ENCODE measurements at regions not wholly inside any gene's neighbourhood (a gene's known extent, or its start where the extent isn't known, plus 50 kb on each side); places are given as distances from the start of the nearest gene placed in this dataset.
A peak's percentile ranks its signal among the peaks of the same experiment; 100 is the strongest.
"Not testable (repeated sequence)": the region's sequence is repeated elsewhere in the genome, so short reads cannot be mapped to it uniquely, and the experiment has no call there.

DNA sequence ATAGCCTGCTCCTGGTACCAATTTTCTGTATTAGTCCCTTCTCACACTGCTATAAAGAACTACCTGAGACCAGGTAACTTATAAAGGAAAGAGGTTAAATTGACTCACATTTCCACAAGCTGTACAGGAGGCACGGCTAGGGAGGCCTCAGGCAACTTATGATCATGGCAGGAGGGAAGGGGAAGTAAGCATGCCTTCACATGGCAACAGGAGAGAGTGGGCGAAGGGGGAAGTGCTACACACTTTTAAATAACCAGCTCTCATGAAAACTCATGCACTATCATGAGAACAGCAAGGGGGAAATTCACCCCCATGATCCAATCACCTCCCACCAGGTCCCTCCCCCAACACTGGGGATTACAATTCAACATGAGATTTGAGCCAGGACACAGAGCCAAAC lies 284.5 kb upstream of the KLF4 start:
- DNase-seq = not testable (repeated sequence)

- no peak for DNase-seq
Observed at GRCh38 chr9:107772988-107773387, 283.4 kb upstream of the KLF4 start.

GRCh38 chr9:107770716-107771115 lies 281.1 kb upstream of the KLF4 start:
- no peak for DNase-seq

- DNase-seq = no peak
Observed at GRCh38 chr9:107768224-107768623, 278.7 kb upstream of the KLF4 start.

- no peak for DNase-seq
Observed at GRCh38 chr9:107767711-107768110, 278.1 kb upstream of the KLF4 start.

DNA sequence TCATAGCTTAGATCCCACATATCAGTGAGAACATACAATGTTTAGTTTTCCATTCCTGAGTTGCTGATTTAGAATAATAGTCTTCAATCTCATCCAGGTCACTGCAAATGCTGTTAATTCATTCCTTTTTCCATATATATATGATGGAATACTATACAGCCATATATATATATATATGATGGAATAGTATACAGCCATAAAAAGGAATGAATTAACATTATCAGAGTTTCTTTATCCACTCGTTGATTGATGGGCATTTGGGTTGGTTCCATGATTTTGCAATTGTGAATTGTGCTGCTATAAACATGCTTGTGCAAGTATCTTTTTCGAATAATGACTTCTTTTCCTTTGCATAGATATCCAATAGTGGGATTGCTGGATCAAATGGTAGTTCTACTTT lies 273.9 kb upstream of the KLF4 start:
- not testable (repeated sequence) for DNase-seq

- no peak for DNase-seq
Observed at GRCh38 chr9:107761307-107761706, 271.7 kb upstream of the KLF4 start.

GRCh38 chr9:107760469-107761242 lies 271.1 kb upstream of the KLF4 start:
- DNase-seq = peak in 20 of 56 donors; percentile 1 to 64 (median 15)

GRCh38 chr9:107759823-107760166 lies 270.2 kb upstream of the KLF4 start:
- no peak for DNase-seq

- DNase-seq = no peak
Observed at GRCh38 chr9:107759009-107759822, 269.6 kb upstream of the KLF4 start.

DNA sequence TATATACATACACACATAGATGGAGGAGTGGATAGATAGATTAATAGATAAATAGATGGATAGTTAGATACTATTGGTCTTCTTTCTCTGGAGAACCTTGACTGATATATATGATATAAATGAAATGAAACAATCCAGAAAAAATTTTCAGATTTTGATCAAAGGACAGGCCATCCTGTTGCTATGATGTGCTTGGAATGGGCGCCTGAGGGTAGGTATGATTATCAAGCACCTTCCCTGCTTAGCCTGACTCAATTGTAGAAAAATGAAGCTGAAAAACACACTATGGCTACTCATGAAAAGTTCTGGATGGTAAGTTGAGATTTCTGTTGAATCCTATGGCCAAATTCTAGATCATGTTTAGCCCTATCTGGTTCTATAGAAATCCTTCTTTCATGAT lies 266.5 kb upstream of the KLF4 start:
- no peak for DNase-seq

DNA sequence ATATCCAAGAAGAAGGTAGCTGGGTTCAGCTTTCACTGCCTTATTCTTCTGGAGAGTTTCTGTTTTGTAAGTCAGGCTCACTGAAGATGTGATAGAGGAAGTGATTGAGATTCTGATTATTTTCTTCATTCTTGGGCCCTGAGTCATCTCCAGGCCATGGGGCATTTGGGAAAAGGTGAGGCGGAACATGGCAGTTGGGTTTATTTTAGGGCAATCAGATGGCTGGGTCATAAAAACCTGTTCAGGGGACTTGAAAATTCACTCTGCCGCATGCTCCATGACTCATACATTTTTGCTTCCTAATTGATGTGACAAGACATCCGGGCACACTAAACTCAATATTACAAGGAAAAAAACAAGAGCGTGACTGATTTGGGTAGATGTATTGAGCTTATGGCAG lies 265.7 kb upstream of the KLF4 start:
- DNase-seq = no peak

GRCh38 chr9:107751567-107752210 lies 262.1 kb upstream of the KLF4 start:
- peak in 3 of 56 donors; percentile 1 to 30 (median 8) for DNase-seq

DNA sequence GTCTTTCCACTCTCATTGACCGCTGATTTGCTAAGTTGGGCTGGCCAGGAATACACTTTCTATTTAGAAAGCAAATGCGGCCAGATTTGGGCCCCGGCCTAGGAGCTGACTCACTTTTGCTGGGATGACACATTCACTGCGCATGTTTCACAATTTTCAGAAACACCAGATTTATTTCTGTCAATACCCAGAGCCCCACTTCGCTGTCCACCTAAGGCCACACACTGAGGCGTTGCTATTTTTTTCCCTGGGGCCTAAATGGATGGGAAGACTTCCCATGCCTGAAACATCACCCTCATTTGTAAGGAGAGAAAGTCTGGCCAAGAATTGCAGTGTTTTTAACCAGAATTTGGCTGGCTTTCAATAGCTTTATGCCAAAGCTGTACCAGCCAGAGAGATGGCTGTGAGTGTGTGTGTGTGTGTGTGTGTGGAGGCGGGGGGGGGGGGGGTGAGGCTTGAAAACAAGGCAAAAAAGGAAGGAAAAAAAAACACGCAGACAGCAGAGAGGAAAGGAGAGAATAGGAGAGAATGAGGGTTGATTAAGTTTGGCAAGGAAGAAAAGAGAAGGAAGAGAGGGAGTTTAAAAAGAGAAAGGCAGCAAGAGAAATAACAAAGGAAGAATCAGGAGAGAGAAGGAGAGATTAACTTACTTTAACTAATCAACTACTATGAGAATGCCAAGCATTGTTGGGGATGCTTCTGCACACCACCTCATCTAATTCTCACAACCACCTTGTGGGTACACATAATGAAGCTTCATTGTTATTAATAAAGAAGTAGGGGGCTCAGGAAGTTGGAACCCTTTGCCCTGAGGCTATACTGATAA lies 261.4 kb upstream of the KLF4 start:
- peak in 51 of 56 donors; percentile 20 to 89 (median 68) for DNase-seq

- peak; percentile 19 to 90 (median 75) for DNase-seq
Observed at GRCh38 chr9:107749787-107750444, 260.3 kb upstream of the KLF4 start.

DNA sequence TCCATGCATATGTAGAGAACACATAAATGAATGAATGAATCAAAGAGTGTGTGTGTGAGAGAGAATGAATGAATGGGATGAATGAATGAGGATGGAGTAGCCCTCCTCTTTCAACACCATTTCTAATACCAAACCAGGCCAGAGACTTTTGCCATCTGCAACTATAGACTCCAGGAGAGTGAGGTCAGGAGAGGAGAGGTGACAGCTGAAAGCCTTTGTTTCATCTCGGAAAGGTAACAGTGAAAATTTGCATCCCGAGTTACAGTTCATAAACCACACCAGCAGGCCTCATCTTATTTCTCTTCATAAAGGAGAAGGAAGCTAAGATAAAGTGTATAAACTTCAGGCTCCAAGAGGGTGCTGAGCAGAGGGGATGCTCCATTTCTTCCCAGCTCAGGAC lies 255.3 kb upstream of the KLF4 start:
- DNase-seq = no peak

GRCh38 chr9:107742531-107743309 lies 253.2 kb upstream of the KLF4 start:
- no peak for DNase-seq

DNA sequence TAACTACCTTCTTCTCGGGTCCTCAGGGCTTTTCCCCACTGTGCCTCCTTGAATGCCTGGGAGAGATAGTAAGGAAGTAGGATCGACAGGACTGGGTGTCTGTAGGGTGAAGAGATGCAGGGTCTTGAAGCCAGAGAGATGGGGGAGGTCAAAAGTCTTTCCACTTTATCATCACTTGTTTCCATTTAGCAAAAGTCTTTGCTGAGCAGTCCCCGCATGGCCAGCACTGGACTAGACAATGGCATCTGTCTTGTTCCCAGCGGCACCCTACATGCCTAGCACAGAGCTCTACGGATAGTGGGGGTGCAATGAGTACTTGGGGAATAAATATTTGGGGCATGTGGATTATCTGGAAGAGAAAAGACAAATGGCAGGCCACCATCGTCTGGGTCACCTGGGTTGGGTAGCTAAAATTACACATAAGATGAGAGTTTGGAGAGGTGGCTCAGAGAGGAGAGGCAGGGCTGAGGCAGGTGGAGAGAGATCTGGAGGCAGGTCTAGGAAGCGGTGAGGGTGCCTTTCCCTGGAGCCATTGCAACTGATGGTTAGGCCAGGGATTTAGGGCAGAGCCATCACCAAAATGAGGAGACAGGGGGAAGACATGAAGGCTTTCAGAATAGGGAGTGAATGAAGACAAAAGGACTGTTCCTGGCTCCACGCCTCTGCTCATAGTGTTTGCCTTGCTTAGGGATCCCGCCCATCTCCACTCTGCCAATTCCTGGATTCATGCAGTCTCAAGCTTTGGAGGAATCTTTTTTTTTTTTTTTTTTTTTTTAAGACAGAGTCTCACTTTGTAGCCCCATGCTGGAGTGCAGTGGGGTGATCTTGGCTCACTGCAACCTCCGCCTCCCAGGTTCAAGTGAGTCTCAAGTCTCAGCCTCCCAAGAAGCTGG lies 250.8 kb upstream of the KLF4 start:
- peak in 4 of 56 donors; percentile 3 to 13 (median 5) for DNase-seq

- DNase-seq = peak in 44 of 56 donors; percentile 8 to 82 (median 52)
Observed at GRCh38 chr9:107739601-107740082, 250.1 kb upstream of the KLF4 start.

Measured in amygdala (tissue), 56 donors.